ENCODE measurements at regions not wholly inside any gene's neighbourhood (a gene's known extent, or its start where the extent isn't known, plus 50 kb on each side); places are given as distances from the start of the nearest gene placed in this dataset.

DNA sequence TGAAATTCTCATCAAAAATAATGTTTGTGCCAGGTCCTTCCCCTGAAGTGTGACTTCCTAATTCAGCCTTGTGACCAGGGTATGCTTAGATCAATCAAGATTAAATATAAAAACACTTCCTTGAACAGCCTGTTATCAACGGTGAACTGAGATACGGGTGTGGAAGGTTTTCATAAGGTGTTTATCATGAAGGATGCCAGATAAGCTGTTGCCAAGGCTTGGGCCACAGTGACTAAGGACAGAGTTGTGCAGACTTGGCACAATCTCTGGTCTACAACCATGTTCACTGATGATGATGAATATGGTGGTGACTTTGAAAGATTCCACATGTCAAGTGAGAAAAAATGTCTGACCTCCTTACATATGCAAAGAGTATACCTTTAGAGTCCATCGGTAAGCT lies 51.3 kb upstream of the LIN7A start:
- ChIA-PET POLR2A (no interaction called here), CTCF (interaction anchor here (1.3 kb wide), 1 partner anchor 269 kb away, joined by 4 read pairs; no protein-coding TSS in a partner anchor)
- H3K27me3 ChIP-seq (ENCODE audit: control insufficient read depth in 2 of 2, insufficient read depth in 2 of 2, low read length in 2 of 2), result no peaks in the 10 kb centered on the region
- no peak overlapping the region for H3K4me3 ChIP-seq (replicated peaks in 1 of 3; ENCODE audit: insufficient read depth in 1 of 3, low read depth in 1 of 3, low read length in 3 of 3)
- no peak for DNase-seq (ENCODE audit: low read depth, low spot score)
- H4K20me1 ChIP-seq (replicated peaks; ENCODE audit: control insufficient read depth, extremely low read depth, insufficient read depth, low read length), result no peaks in the 10 kb centered on the region
- no peak overlapping the region for H2AFZ ChIP-seq (ENCODE audit: low read depth, low read length)
- H3K36me3 ChIP-seq (ENCODE audit: control insufficient read depth in 2 of 2, extremely low read depth in 1 of 2, insufficient read depth in 2 of 2, low read length in 2 of 2), result no peaks in the 10 kb centered on the region
- no peaks in the 10 kb centered on the region for H3K9me3 ChIP-seq (replicated peaks; ENCODE audit: control insufficient read depth, insufficient read depth, low read length)
- TF ChIP-seq, protein P1, sequence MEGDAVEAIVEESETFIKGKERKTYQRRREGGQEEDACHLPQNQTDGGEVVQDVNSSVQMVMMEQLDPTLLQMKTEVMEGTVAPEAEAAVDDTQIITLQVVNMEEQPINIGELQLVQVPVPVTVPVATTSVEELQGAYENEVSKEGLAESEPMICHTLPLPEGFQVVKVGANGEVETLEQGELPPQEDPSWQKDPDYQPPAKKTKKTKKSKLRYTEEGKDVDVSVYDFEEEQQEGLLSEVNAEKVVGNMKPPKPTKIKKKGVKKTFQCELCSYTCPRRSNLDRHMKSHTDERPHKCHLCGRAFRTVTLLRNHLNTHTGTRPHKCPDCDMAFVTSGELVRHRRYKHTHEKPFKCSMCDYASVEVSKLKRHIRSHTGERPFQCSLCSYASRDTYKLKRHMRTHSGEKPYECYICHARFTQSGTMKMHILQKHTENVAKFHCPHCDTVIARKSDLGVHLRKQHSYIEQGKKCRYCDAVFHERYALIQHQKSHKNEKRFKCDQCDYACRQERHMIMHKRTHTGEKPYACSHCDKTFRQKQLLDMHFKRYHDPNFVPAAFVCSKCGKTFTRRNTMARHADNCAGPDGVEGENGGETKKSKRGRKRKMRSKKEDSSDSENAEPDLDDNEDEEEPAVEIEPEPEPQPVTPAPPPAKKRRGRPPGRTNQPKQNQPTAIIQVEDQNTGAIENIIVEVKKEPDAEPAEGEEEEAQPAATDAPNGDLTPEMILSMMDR (IDR thresholded peaks at IDR 0.05; ENCODE audit: extremely low read depth in 1 of 2, insufficient read depth in 1 of 2, low read depth in 1 of 2, low read length in 2 of 2), result no peak
- no peak for TF ChIP-seq POLR2AphosphoS5 (IDR thresholded peaks at IDR 0.05; ENCODE audit: insufficient read depth, low read depth, low read length)
- no peak for TF ChIP-seq JUN (IDR thresholded peaks at IDR 0.05; ENCODE audit: borderline replicate concordance, insufficient read depth, insufficient read length, low read depth)
- TF ChIP-seq FOS (IDR thresholded peaks at IDR 0.05; ENCODE audit: borderline replicate concordance, insufficient read depth, low read length), result no peak
- no peak for TF ChIP-seq EZH2 (IDR thresholded peaks at IDR 0.05; ENCODE audit: borderline replicate concordance, low read depth, low read length, severe bottlenecking)
- TF ChIP-seq MYC (IDR thresholded peaks at IDR 0.05; ENCODE audit: low read depth, low read length), result no peak
- no peak for TF ChIP-seq GATA2 (IDR thresholded peaks at IDR 0.05; ENCODE audit: insufficient read depth, insufficient read length, low read depth, low read length)
- TF ChIP-seq MAX (IDR thresholded peaks at IDR 0.05; ENCODE audit: insufficient read depth, insufficient read length), result no peak
- no peak for TF ChIP-seq POLR2A (IDR thresholded peaks at IDR 0.05; ENCODE audit: low read depth, low read length)
- dilution Hi-C loops (cut with MboI; ENCODE audit: extremely low pct_ligation_motif_present, low sequenced_read_pairs) (no loop called here), intact Hi-C loops (cut with micrococcal nuclease) (no loop called here)
- no peaks in the 10 kb centered on the region for H3K9me1 ChIP-seq (replicated peaks; ENCODE audit: control insufficient read depth, extremely low read depth, insufficient read depth, low read length)
- H3K9ac ChIP-seq (replicated peaks; ENCODE audit: extremely low read depth, insufficient read depth, low read length), result no peak overlapping the region
- no peak overlapping the region for H3K27ac ChIP-seq (ENCODE audit: insufficient read depth, low read depth, low read length)
- no peaks in the 10 kb centered on the region for H3K79me2 ChIP-seq (ENCODE audit: control insufficient read depth, insufficient read depth, low read length)
- no peak for FAIRE-seq
- H3K4me2 ChIP-seq (ENCODE audit: insufficient read depth, low read length), result no peak overlapping the region
- H3K4me1 ChIP-seq (ENCODE audit: control insufficient read depth, extremely low read depth, insufficient read depth, low read length), result no peaks in the 10 kb centered on the region
- no TSS peak for BruUV-seq (replicated peaks)
